Left lung (tissue), 4 donors: ENCODE measurements at regions not wholly inside any gene's neighbourhood (a gene's known extent, or its start where the extent isn't known, plus 50 kb on each side); places are given as distances from the start of the nearest gene placed in this dataset.

Experiments used
- ATAC-seq: fragments of 200-7000 bp; cut with Tn5 transposase; one replicate; pipeline ENCODE4 v1.9.1; 2020; ENCODE audit warnings: moderate library complexity
- DNase-seq, 4 donors: peaks; one replicate each; pipeline ENCODE4 v3.0.0-alpha.2; 2013 to 2020
- H3K27ac ChIP-seq, 2 donors: fragments of 200-600 bp; sonication (generic) in 1 of 2; one replicate each; pipeline versions ENCODE4 v1.5.0 to v1.8.0; 2020 to 2021
- H3K27me3 ChIP-seq, 2 donors: fragments of 200-600 bp; sonication (generic) in 1 of 2; one replicate each; pipeline versions ENCODE4 v1.5.0 to v1.8.0; 2020 to 2021
- H3K36me3 ChIP-seq, 2 donors: fragments of 200-600 bp; sonication (generic) in 1 of 2; one replicate each; pipeline versions ENCODE4 v1.5.0 to v1.8.0; 2020 to 2021
- H3K4me1 ChIP-seq, 2 donors: fragments of 200-600 bp; one replicate each; pipeline ENCODE4 v1.8.0; 2021
- H3K4me3 ChIP-seq, 2 donors: fragments of 200-600 bp; sonication (generic) in 1 of 2; one replicate each; pipeline versions ENCODE4 v1.5.0 to v1.8.0; 2020 to 2021; ENCODE audit warnings: mild to moderate bottlenecking in 1 of 2
- H3K9me3 ChIP-seq, 2 donors: fragments of 200-600 bp; sonication (generic) in 1 of 2; one replicate each; pipeline versions ENCODE4 v1.5.0 to v1.8.0; 2020 to 2021
- CTCF ChIP-seq, 2 donors: fragments of 200-600 bp; sonication (generic) in 1 of 2; IDR thresholded peaks; one replicate each; pipeline versions ENCODE4 v1.5.0 to v1.8.0; 2021; ENCODE audit warnings: antibody characterized with exemption in 2 of 2
- intact Hi-C, 2 donors: fragments of 100-400 bp; cut with DNase I; formaldehyde crosslinking; loops; one replicate each; pipeline versions ENCODE4 v1.11.2 to v1.14.2; 2022
- donor health status: DM: no; HTN: yes; CAD: no.
- donor health status: DM: no; HTN: no; CAD: no.

GRCh38 chr5:87004101-87004500 lies 263.6 kb upstream of the RASA1 start:
- TF ChIP-seq CTCF (IDR thresholded peaks at IDR 0.05), result no peak

GRCh38 chr5:87007737-87008136 lies 259.9 kb upstream of the RASA1 start:
- ATAC-seq (no peak), DNase-seq (no peak)
- no peaks in the 10 kb centered on the region for H3K27me3 ChIP-seq
- H3K36me3 ChIP-seq, result no peaks in the 10 kb centered on the region
- no peaks in the 10 kb centered on the region for H3K4me1 ChIP-seq
- no peak overlapping the region for H3K27ac ChIP-seq
- no peaks in the 10 kb centered on the region for H3K9me3 ChIP-seq
- intact Hi-C loops, result no loop called here
- no peak for TF ChIP-seq CTCF (IDR thresholded peaks at IDR 0.05)
- no peak overlapping the region for H3K4me3 ChIP-seq

More at GRCh38 chr5:87004101-87004500, 263.6 kb upstream of the RASA1 start:
- no peak overlapping the region for H3K27ac ChIP-seq
- H3K4me3 ChIP-seq, result no peak overlapping the region
- H3K36me3 ChIP-seq, result no peaks in the 10 kb centered on the region
- ATAC-seq (no peak), DNase-seq (no peak)
- H3K4me1 ChIP-seq, result no peaks in the 10 kb centered on the region
- intact Hi-C loops, result no loop called here
- H3K27me3 ChIP-seq, result no peaks in the 10 kb centered on the region
- no peaks in the 10 kb centered on the region for H3K9me3 ChIP-seq

- no peak overlapping the region for H3K27ac ChIP-seq
- TF ChIP-seq CTCF (IDR thresholded peaks at IDR 0.05), result no peak
- intact Hi-C loops, result no loop called here
- no peaks in the 10 kb centered on the region for H3K36me3 ChIP-seq
- no peak overlapping the region for H3K4me3 ChIP-seq
- H3K27me3 ChIP-seq, result no peaks in the 10 kb centered on the region
- H3K4me1 ChIP-seq, result no peaks in the 10 kb centered on the region
- ATAC-seq (peak; percentile 57), DNase-seq (peak in 2 of 4 donors; percentile 23 to 34)
- H3K9me3 ChIP-seq, result no peaks in the 10 kb centered on the region
Observed at GRCh38 chr5:87008751-87009560, 258.7 kb upstream of the RASA1 start.

- Histone ChIP-seq H3K36me3 (no peaks in the 10 kb centered on the region), H3K4me1 (peaks cover 0 to 9% of the 10 kb centered on the region in 2 donors), H3K27me3 (no peaks in the 10 kb centered on the region), H3K9me3 (no peaks in the 10 kb centered on the region), H3K4me3 (no peak overlapping the region), H3K27ac (no peak overlapping the region)
- ATAC-seq, result no peak
- DNase-seq, result no peak
- intact Hi-C loops, result no loop called here
- TF ChIP-seq CTCF (IDR thresholded peaks at IDR 0.05), result no peak
Observed at GRCh38 chr5:87010736-87011135, 256.9 kb upstream of the RASA1 start.

GRCh38 chr5:87015901-87016300 lies 251.8 kb upstream of the RASA1 start:
- DNase-seq (no peak), ATAC-seq (peak; percentile 23)
- H3K9me3 ChIP-seq, result no peaks in the 10 kb centered on the region
- no peaks in the 10 kb centered on the region for H3K36me3 ChIP-seq
- H3K27ac ChIP-seq, result peak overlapping the region in 1 of 2 donors; percentile 64
- peaks cover 9 to 24% of the 10 kb centered on the region in 2 donors for H3K4me1 ChIP-seq
- no peak for TF ChIP-seq CTCF (IDR thresholded peaks at IDR 0.05)
- intact Hi-C loops, result no loop called here
- H3K4me3 ChIP-seq, result no peak overlapping the region
- no peaks in the 10 kb centered on the region for H3K27me3 ChIP-seq
